Anterior cingulate cortex (tissue), 58 donors: ENCODE measurements at regions not wholly inside any gene's neighbourhood (a gene's known extent, or its start where the extent isn't known, plus 50 kb on each side); places are given as distances from the start of the nearest gene placed in this dataset.

ENCODE experiments used
- DNase-seq, 58 donors: peaks; one replicate each; lab custom pipeline; 2025; lab: John Stamatoyannopoulos, UW

DNA sequence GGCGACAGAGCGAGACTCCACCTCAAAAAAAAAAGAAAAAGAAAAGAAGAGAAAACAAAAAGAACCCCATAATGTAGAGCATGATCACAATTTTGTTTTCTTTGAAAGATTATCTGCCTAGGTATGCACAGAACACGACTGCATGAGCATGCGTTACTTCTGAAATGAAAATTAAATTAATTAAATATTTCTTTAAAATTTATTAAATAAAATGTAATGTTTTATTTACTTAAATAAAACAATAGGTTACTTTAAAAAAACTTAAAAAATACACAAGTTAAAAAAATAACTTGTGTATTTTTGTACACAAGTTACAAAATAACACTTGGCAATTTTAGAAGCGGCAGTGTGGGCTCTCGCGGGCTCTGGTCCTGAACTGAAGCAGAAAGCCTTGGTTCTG, 107.8 kb downstream of the TFAP2A start:
- no peak for DNase-seq

GRCh38 chr6:10305790-10306415, 109.0 kb downstream of the TFAP2A start:
- DNase-seq: no peak

GRCh38 chr6:10303608-10304506, 111.0 kb downstream of the TFAP2A start:
- no peak for DNase-seq

DNA sequence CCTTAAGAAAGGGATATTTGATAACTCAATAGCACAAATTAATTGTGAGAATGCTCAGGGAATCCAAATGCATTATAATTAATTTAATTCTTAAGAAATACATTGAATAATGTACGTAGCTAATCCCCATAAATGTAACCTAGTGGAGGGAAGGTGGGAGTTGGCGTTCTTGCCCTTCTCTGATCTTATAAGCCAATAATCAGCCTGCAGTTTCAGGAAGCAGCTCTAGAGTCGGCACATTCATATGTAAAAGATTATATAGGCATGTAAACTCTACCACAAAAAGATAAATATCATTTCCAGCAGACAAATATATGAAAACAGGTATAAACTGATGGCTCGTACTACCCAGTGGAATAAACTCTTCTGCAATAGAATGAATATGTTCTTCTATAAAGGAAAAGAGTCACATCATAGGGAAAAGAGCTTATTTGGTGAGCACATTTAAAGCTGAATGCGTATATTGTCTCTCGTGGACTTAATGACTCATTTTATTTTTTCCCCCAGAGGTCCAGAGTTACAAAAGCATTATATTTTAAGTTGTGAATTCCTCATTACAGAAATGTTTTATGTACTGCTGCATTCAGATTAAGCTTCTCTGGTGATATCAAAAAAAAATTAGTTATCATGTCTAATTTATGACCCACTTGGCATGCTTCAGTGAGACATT, 112.2 kb downstream of the TFAP2A start:
- no peak for DNase-seq

- DNase-seq: no peak
These were observed 114.8 kb downstream of the TFAP2A start for GRCh38 chr6:10300071-10300470.

- no peak for DNase-seq
These were observed 117.0 kb downstream of the TFAP2A start for GRCh38 chr6:10297832-10298231.

DNA sequence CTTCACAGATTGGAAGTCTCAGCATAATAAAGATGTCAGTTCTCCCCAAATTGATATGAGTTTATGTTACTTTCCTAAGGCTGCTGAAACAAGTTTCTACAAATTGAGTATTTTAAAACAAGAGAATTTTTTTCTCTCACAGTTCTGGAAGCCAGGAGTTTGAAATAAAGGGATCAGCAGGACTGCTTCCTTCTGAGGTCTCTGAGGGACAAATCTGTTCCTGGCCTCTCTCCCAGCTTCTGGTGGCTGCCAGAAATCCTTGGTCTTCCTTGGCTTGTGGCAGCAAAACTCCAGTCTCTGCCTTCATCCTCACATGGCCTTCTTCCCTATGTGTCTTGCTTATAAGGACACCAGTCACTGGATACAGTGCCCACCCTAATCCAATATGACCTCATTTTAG, 136.1 kb downstream of the TFAP2A start:
- DNase-seq: peak in 37 of 58 donors; percentile 1 to 64 (median 21)

DNA sequence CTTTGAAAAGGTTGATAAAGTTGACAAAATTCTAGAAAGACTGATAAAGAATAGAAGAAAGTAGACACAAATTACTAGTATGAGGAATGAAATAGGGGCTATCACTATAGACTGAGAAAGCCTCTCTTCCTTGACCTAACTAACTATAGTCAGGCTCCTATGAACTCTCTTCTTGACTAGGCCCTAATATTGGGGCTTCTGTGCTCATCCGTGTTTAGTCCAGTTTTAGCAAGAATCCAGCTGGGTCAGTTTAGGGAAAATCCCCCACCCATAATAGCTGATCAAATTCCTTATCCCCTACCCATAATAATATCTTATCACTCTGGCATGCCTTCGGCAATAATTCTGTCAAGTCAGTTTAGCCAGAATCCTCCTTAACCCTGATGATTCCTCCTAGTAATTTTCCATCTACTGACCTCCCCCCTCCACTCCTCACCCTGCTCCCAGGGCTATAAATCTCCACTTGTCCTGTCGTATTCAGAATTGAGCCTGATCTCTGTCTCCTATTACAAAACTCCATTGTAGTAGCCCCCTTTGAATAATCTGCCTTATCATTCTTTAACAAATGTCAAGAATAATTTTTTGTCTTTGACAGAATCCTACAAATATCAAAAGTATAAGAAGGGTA, 138.1 kb downstream of the TFAP2A start:
- DNase-seq: no peak

DNA sequence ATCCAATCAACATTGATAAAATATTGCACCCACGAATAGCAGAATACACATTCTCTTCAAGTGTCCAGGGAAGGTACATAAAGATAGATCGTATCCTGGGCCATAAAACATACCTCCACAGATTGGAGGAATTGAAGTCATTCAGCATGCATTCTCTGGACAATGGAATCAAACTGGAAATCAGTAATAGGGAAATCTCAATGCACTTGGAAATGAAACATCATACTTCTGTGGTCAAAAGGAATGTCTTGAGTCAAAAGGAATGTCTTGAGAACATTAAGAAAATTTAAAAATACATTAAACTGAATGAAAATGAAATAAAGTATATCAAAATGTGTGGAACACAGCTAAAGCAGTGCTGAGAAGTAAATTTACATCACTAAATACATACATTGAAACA, 138.8 kb downstream of the TFAP2A start:
- DNase-seq: no peak

DNA sequence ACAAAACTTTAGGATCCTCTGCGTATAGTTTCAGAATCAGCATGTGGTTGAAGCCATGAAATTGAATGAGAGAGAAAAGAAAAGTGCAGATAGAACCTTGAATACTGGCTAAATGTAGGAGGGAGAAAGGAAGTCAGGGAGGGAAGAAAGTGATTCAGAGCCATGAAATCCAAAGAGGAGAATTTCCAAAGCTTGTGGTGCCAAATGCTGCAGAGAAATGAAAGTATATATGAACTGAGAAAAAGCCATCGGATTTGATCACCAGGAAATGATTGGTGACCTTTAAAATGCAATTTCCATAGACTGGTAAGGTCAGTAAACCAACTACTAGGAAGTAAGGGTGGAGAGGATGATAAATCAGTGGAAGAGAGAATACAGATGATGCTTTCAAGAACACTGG, 142.3 kb downstream of the TFAP2A start:
- DNase-seq: no peak

DNA sequence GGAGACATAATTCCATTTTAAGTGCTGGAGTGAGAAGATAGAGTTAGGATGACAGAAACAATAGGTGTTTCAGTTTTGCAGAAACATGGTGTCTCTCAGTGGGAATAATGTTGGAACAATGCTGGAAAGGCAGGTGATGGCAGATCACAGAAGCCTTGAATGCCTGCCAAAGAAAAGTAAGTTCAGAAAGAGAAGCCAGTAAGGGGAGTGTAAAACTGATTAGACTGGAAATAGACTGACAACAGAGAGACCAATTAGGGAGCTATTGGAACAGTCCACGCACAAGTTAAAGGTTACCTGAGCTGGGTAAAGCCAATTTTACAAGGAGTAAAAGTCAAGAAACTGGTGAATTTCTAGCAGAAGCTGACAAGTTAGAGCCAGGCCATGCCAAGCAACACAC, 142.9 kb downstream of the TFAP2A start:
- DNase-seq: no peak

- DNase-seq: no peak
These were observed 144.9 kb downstream of the TFAP2A start for GRCh38 chr6:10269814-10270472.

- DNase-seq: peak in 4 of 58 donors; percentile 0 to 7 (median 2)
These were observed 146.1 kb downstream of the TFAP2A start for GRCh38 chr6:10268611-10269310.

GRCh38 chr6:10268111-10268510, 146.8 kb downstream of the TFAP2A start:
- no peak for DNase-seq

DNA sequence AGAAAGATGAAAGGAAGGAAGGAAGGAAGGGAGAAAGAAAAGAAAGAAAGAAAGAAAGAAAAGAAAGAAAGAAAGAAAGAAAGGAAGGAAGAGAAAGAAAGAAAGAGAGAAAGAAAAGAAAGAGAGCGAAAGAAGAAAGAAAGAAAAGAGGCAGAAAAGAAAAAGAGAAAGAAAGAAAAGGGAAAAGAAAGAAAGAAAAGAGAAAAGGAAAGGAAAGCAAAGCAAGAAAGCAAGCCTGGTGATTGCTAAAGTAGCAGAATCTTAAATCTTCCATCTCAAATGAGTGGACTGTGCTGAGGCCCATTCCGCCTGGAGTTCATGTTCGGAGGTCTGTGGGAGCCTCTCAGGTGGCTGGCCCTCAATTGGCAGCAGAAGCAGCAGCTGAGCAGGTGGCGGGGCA, 148.4 kb downstream of the TFAP2A start:
- DNase-seq: no peak

DNA sequence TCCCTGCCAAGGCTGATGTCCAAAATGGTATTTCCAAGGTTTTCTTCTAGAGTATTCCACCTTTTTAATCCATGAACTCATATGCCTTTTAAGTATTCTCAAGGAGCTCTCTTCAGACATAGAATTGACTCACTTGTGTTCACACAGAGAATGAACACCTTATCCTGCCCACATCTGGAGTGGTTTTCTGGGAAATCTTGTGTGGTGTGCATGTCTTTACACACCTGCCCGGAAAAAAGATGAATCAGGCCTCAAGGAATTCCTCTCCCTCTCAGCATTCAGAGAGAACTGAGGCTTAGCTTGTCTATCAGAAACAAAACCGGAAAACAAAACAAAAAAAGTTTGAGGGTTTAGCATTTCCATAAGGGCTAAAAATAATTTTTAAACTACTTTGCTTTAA, 148.8 kb downstream of the TFAP2A start:
- DNase-seq: no peak

DNA sequence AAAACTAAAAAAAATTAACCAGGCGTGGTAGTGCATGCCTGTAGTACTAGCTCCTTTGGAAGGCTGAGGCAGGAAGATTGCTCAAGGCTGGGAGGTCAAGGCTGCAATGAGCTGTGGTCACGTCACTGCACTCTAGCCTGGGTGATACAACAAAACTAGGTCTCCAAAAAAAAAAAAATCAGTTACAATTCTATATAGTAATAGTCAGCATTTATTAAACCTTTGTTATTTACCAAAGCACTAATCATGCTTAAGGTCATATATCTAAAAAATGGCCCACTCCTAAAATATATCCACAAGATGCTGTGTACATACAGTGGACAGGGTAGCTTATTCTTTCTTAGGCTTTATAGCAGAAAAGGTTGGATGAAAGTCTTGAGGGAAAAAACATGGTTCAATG, 152.4 kb downstream of the TFAP2A start:
- no peak for DNase-seq

DNA sequence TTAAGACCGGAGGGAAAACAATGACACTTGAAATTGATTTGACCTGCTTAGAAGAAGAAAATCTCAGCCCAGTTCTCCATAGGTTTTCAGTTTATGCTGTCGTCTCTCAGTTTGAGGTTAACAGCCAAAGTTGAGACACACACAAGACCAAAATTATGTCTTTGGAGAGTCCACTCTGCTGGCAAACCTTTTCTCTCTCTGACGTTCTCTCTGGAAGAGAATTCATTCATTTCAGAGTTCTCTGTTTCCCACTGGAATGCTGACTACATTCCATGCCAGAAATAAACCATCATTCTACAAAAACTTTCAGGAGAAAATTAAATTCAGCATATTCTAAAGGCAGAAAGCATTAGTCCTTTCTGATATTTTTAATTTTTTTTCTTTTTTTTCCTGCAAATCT, 155.2 kb downstream of the TFAP2A start:
- no peak for DNase-seq

- no peak for DNase-seq
These were observed 156.5 kb downstream of the TFAP2A start for GRCh38 chr6:10258341-10258740.
